C4-2B (cell line): ENCODE measurements at regions not wholly inside any gene's neighbourhood (a gene's known extent, or its start where the extent isn't known, plus 50 kb on each side); places are given as distances from the start of the nearest gene placed in this dataset.
"Not testable (repeated sequence)": the region's sequence is repeated elsewhere in the genome, so short reads cannot be mapped to it uniquely, and the experiment has no call there.

Experiments used
- H3K27ac ChIP-seq: fragments of 450-650 bp; 2 replicates; pipeline ENCODE4 v1.5.1; 2017
- ZFX ChIP-seq: fragments of 450-650 bp; IDR thresholded peaks from 2 replicates; pipeline ENCODE4 v1.6.1; 2017
- TF ChIP-seq, protein P1 (sequence below): fragments of 450-650 bp; conservative IDR thresholded peaks from 2 replicates; pipeline ENCODE4 v1.5.1; 2017; ENCODE audit warnings: mild to moderate bottlenecking

DNA sequence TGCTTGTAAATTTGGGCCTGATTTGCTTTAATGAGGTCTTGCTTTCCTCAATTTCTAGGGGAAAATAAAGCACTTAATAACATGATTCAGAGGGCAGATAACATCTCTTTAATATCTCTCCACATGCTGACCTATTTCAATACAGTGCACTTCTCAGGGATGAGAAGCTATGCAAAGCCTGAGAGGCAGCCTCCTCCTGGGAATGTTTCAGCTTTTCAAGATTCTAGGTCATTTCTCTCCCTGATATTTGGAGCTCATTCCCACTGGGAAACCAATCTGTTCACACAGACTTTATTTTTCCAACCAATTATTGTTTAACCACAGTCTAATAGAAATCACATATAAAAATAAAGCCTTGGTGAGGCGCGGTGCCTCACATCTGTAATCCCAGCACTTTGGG, 67.0 kb upstream of the LSAMP start:
- no peak overlapping the region for H3K27ac ChIP-seq
- TF ChIP-seq, protein P1, sequence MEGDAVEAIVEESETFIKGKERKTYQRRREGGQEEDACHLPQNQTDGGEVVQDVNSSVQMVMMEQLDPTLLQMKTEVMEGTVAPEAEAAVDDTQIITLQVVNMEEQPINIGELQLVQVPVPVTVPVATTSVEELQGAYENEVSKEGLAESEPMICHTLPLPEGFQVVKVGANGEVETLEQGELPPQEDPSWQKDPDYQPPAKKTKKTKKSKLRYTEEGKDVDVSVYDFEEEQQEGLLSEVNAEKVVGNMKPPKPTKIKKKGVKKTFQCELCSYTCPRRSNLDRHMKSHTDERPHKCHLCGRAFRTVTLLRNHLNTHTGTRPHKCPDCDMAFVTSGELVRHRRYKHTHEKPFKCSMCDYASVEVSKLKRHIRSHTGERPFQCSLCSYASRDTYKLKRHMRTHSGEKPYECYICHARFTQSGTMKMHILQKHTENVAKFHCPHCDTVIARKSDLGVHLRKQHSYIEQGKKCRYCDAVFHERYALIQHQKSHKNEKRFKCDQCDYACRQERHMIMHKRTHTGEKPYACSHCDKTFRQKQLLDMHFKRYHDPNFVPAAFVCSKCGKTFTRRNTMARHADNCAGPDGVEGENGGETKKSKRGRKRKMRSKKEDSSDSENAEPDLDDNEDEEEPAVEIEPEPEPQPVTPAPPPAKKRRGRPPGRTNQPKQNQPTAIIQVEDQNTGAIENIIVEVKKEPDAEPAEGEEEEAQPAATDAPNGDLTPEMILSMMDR = no peak
- TF ChIP-seq ZFX = no peak

GRCh38 chr3:116512931-116513330, 67.6 kb upstream of the LSAMP start:
- no peak overlapping the region for H3K27ac ChIP-seq
- no peak for TF ChIP-seq ZFX
- TF ChIP-seq, protein P1 = no peak

DNA sequence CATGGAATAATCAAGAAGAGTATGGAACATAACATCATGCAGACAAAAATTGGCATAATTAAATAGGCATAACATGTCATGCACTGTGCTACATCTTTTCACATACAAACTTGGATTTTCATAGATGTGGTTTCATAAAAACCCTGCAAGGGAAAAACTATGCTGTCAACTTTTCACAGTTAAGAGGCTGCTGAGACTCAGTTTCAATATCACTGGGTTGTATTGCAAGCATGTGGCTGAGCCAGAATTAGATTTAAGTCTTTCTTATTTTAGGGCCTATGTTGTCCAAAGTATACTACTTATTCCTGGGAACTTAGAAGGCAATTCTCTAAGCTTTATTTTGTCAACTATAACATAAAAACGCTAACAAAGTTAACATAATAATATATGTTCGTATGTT, 70.7 kb upstream of the LSAMP start:
- no peak overlapping the region for H3K27ac ChIP-seq
- TF ChIP-seq, protein P1 = no peak

- no peak for TF ChIP-seq ZFX
- TF ChIP-seq, protein P1 = peak; percentile 61
- H3K27ac ChIP-seq = no peak overlapping the region
Measured at GRCh38 chr3:116517308-116517707, 72.0 kb upstream of the LSAMP start.

GRCh38 chr3:116519101-116519500, 73.8 kb upstream of the LSAMP start:
- H3K27ac ChIP-seq = not testable (repeated sequence)

GRCh38 chr3:116519823-116520222, 74.5 kb upstream of the LSAMP start:
- H3K27ac ChIP-seq = not testable (repeated sequence)

- no peak for TF ChIP-seq ZFX
- TF ChIP-seq, protein P1 = no peak
- no peak overlapping the region for H3K27ac ChIP-seq
Measured at GRCh38 chr3:116524453-116525210, 79.3 kb upstream of the LSAMP start.

GRCh38 chr3:116552246-116552645, 107.0 kb upstream of the LSAMP start:
- TF ChIP-seq, protein P1 = no peak
- TF ChIP-seq ZFX = no peak

GRCh38 chr3:116553355-116553754, 108.1 kb upstream of the LSAMP start:
- no peak for TF ChIP-seq ZFX
- TF ChIP-seq, protein P1 = no peak
- H3K27ac ChIP-seq = no peak overlapping the region

More at GRCh38 chr3:116552246-116552645, 107.0 kb upstream of the LSAMP start:
- H3K27ac ChIP-seq = no peak overlapping the region
